ENCODE measurements at regions not wholly inside any gene's neighbourhood (a gene's known extent, or its start where the extent isn't known, plus 50 kb on each side); places are given as distances from the start of the nearest gene placed in this dataset.
"Not testable (repeated sequence)": the region's sequence is repeated elsewhere in the genome, so short reads cannot be mapped to it uniquely, and the experiment has no call there.

DNA sequence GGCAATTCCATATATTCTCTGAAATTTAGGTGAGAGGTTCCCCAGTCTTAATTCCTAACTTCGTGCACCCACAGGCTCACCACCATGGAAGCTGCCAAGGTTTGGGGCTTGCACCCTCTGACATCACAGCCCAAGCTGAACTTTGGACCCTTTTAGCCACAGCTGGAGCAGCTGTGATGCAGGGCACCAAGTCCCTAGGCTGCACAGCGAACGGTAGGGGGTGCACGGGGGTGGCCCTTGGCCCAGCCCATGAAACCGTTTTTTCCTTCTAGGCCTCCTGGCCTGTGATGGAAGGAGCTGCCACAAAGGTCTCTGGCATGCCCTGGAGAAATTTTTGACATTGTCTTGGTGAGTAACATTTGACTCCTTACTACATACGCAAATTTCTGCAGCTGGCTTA lies 251.9 kb upstream of the GRM3 start:
- TF ChIP-seq, protein P1, sequence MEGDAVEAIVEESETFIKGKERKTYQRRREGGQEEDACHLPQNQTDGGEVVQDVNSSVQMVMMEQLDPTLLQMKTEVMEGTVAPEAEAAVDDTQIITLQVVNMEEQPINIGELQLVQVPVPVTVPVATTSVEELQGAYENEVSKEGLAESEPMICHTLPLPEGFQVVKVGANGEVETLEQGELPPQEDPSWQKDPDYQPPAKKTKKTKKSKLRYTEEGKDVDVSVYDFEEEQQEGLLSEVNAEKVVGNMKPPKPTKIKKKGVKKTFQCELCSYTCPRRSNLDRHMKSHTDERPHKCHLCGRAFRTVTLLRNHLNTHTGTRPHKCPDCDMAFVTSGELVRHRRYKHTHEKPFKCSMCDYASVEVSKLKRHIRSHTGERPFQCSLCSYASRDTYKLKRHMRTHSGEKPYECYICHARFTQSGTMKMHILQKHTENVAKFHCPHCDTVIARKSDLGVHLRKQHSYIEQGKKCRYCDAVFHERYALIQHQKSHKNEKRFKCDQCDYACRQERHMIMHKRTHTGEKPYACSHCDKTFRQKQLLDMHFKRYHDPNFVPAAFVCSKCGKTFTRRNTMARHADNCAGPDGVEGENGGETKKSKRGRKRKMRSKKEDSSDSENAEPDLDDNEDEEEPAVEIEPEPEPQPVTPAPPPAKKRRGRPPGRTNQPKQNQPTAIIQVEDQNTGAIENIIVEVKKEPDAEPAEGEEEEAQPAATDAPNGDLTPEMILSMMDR (conservative IDR thresholded peaks at IDR 0.05), result no peak
- Mint-ChIP-seq H3K9me3 (peaks cover 5% of the 10 kb centered on the region), H3K4me3 (no peak overlapping the region), H3K27me3 (ENCODE audit: low read depth) (no peaks in the 10 kb centered on the region), H3K36me3 (ENCODE audit: low read depth) (peaks cover 10% of the 10 kb centered on the region), H3K4me1 (no peaks in the 10 kb centered on the region), H3K27ac (ENCODE audit: unreplicated experiment) (no peak overlapping the region)
- DNase-seq (ENCODE audit: low read depth, low spot score), result no peak

DNA sequence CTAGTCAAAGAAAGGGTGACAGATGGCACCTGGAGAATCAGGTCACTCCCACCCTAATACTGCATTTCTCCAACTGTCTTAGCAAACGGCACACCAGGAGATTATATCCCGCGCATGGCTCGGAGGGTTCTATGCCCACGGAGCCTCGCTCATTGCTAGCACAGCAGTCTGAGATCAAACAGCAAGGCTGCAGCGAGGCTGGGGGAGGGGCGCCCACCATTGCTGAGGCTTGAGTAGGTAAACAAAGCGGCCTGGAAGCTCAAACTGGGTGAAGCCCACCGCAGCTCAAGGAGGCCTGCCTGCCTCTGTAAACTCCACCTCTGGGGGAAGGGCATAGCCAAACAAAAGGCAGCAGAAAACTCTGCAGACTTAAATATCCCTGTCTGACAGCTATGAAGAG lies 268.1 kb upstream of the GRM3 start:
- H3K4me1 Mint-ChIP-seq; DNase-seq (ENCODE audit: low read depth, low spot score); H3K27me3 Mint-ChIP-seq (ENCODE audit: low read depth); H3K4me3 Mint-ChIP-seq; H3K27ac Mint-ChIP-seq (ENCODE audit: unreplicated experiment): not testable (repeated sequence)
- H3K9me3 Mint-ChIP-seq, result peaks cover 19% of the 10 kb centered on the region
- peaks cover 17% of the 10 kb centered on the region for H3K36me3 Mint-ChIP-seq (ENCODE audit: low read depth)

DNA sequence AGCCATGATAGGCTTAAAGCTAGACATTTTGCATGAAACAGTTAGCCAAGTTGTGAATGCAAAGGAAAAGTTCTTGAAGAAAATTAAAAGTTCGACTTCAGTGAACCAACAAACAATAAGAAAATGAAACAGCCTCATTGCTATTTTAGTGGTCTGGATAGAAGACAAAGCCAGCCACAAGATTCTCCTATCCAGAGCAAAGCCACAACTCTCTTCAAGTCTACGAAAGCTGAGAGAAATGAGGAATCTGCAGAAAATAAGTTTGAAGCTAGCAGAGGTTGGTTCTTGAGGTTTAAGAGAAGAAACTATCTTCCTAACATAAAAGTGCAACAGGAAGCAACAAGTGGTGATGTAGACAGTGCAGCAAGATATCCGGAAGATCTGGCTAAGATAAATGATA lies 271.4 kb upstream of the GRM3 start:
- no peak for DNase-seq (ENCODE audit: low read depth, low spot score)
- Mint-ChIP-seq H3K27me3 (ENCODE audit: low read depth) (no peaks in the 10 kb centered on the region), H3K36me3 (ENCODE audit: low read depth) (peaks cover 11% of the 10 kb centered on the region), H3K4me1 (peaks cover 2% of the 10 kb centered on the region), H3K9me3 (peaks cover 12% of the 10 kb centered on the region), H3K27ac (ENCODE audit: unreplicated experiment) (no peak overlapping the region), H3K4me3 (no peak overlapping the region)
- TF ChIP-seq, protein P1 (conservative IDR thresholded peaks at IDR 0.05), result no peak

DNA sequence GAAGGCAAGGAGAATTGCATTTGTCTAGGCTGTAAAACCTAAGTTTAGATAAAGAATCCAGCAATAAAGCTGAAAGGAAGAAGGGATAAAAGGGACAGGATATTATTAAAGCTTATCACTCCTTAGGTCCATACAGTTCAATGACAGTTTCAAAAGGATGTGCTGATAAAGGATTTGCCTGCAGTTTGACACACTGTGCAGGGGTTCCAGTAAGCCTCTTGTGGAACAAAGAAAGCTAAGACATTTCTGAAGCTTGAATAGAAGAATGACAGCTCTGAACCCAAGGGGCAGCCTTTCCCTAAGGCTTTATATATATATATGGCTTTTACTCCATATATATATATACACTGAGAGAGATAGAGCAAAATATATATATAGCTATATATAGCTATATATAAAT lies 276.8 kb upstream of the GRM3 start:
- peaks cover 25% of the 10 kb centered on the region for H3K4me1 Mint-ChIP-seq
- peak; percentile 2 for DNase-seq (ENCODE audit: low read depth, low spot score)
- TF ChIP-seq, protein P1 (conservative IDR thresholded peaks at IDR 0.05), result no peak
- H3K9me3 Mint-ChIP-seq, result peaks cover 5% of the 10 kb centered on the region
- no peak overlapping the region for H3K4me3 Mint-ChIP-seq
- H3K27me3 Mint-ChIP-seq (ENCODE audit: low read depth), result no peaks in the 10 kb centered on the region
- peak overlapping the region; percentile 81 for H3K27ac Mint-ChIP-seq (ENCODE audit: unreplicated experiment)
- H3K36me3 Mint-ChIP-seq (ENCODE audit: low read depth), result peaks cover 5% of the 10 kb centered on the region

DNA sequence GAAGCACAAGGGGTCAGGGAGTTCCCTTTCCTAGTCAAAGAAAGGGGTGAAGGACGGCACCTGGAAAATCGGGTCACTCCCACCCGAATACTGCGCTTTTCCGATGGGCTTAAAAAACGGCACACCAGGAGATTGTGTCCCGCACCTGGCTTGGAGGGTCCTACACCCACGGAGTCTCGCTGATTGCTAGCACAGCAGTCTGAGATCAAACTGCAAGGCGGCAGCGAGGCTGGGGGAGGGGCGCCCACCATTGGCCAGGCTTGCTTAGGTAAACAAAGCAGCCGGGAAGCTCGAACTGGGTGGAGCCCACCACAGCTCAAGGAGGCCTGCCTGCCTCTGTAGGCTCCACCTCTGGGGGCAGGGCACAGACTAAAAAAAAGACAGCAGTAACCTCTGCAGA lies 303.3 kb upstream of the GRM3 start:
- H3K9me3 Mint-ChIP-seq; DNase-seq (ENCODE audit: low read depth, low spot score); H3K27me3 Mint-ChIP-seq (ENCODE audit: low read depth): not testable (repeated sequence)
- H3K4me3 Mint-ChIP-seq, result peak overlapping the region; percentile 89
- peaks cover 15% of the 10 kb centered on the region for H3K4me1 Mint-ChIP-seq
- peak overlapping the region; percentile 94 for H3K27ac Mint-ChIP-seq (ENCODE audit: unreplicated experiment)
- peaks cover 24% of the 10 kb centered on the region for H3K36me3 Mint-ChIP-seq (ENCODE audit: low read depth)

DNA sequence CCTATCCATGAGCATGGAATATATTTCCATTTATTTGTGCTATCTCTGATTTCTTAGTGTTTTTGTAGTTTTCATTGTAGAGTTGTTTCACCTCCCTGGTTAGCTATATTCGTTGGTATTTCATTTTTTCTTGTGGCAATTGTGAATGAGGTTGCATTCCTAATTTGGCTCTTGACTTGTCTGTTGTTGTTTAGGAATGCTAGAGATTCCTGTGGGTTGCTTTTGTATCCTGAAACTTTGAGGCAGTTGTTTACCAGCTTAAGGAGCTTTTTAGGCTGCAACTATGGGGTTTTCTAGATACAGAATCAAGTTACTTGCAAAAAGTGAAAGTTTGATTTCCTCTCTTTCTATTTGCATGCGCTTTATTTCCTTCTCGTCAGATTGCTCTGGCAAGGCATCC lies 304.7 kb upstream of the GRM3 start:
- DNase-seq (ENCODE audit: low read depth, low spot score), result no peak
- H3K4me1 Mint-ChIP-seq, result peaks cover 21% of the 10 kb centered on the region
- TF ChIP-seq, protein P1 (conservative IDR thresholded peaks at IDR 0.05), result no peak
- peak overlapping the region; percentile 3 for H3K27ac Mint-ChIP-seq (ENCODE audit: unreplicated experiment)
- no peak overlapping the region for H3K4me3 Mint-ChIP-seq
- H3K27me3 Mint-ChIP-seq (ENCODE audit: low read depth), result no peaks in the 10 kb centered on the region
- H3K36me3 Mint-ChIP-seq (ENCODE audit: low read depth), result peaks cover 24% of the 10 kb centered on the region
- peaks cover 8% of the 10 kb centered on the region for H3K9me3 Mint-ChIP-seq

Measured in neural crest cell (in vitro differentiated cells).